GM21825 (cell line): ENCODE measurements at regions not wholly inside any gene's neighbourhood (a gene's known extent, or its start where the extent isn't known, plus 50 kb on each side); places are given as distances from the start of the nearest gene placed in this dataset.

Experiments used
- ATAC-seq: cut with Tn5 transposase; IDR thresholded peaks from one replicate; pipeline ENCODE4 v1.9.1; 2021; ENCODE audit warnings: mild to moderate bottlenecking, moderate library complexity; ENCODE audit not compliant: unreplicated experiment

DNA sequence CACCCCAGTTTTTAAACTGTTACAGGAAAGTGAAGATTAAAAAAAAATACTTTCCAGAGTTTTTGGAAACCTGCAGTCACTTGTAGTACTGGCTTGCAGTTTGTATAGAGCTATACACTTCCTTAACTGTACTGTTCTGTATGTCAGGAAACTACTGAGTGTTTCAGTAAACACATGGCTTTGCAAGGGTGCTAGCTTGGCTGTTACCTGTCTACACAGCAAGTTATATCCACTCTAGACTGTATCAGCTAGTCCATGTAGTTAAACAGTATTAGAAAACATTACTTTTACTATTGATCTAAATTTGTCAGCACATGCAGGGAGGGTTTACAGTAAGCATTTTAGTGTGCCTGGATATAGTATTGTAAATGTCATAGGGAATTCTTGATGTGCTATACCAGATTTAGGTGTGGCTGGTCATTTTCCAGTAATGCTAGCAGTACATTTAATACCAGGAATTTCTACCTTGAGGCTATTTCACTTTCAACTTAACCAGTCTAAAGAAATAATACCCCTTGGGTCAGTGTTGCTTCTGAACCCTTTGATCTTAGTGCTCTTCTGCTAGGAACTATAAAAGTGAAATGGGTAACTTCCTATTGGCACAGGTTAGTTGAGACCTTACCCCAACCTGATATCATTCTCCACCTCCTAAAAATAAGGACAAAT is 192.3 kb upstream of the ANKRD50 start:
- ATAC-seq, result no peak

DNA sequence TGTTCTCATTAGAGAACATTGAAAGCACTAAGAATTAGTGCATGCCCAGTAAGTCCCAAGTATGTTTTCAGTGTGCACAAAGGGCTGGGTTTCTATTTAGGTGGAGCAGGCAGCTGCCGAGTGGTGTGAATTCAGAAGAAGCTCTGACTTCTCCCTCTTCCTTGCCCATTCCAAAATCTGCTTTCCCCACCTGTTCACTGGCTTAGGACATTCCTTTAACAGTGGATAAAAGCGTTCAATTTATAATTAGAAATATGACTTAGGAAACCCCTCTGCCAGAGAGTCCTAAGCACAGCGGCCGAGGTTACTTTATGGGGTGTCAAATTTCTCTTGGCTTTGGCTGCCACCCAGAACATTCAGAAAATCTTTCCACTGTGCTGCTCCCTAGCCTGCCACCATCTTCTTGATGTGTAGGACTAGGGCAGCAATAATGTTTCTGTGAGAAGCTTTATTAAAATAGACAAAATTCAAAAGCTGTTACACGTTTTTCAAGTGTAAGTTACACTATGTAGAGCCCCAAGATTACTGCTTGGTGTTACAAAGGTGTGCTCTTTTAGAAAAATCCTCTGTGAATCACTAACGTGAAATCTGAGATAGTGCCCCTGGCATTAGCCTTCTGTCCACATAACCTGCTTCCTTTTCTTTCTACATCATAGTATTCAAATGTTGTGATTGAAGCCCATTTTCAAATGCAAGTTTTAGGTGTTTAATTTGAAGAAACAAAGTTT is 191.6 kb upstream of the ANKRD50 start:
- no peak for ATAC-seq

- ATAC-seq, result no peak
These were observed 189.5 kb upstream of the ANKRD50 start for GRCh38 chr4:124902001-124902515.

- ATAC-seq, result no peak
These were observed 187.5 kb upstream of the ANKRD50 start for GRCh38 chr4:124899997-124900396.

- no peak for ATAC-seq
These were observed 178.0 kb upstream of the ANKRD50 start for GRCh38 chr4:124890522-124890921.

DNA sequence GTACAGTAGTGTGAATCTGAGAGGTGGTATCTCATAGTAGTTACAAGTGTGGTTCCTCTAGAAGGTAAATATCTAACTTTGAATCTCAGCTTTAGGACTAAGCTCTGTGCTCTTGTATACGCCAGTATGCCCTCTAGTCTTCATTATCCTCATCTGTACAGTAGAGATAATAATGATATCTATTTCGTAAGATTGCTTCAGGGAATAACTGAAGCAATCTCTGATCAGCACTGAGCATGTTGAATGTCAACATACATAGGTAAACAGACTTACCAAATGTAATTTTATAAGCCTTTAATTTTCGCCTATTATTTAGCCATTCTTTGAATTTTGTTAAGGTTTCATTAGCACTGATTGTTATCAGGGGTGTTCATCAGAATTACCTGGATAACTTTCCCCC is 175.2 kb upstream of the ANKRD50 start:
- no peak for ATAC-seq

DNA sequence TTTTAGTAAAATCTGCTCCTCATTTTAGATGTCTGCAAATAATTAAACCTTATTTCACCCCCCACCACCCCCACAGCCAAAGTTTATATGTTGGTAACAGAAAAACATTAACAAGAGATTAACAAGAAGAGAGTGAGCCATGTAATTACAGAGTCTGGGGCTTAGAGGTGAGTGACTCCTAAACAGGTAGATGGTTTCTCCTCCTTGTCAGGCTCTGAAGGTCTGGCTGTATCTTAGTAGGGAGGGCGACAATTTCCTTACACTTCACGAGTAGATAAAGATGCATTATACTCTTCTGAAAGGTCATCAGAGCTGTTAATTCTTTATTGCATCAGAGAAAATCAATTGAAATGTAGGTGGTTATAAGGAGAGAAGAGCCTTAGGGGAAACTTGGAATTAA is 171.8 kb upstream of the ANKRD50 start:
- no peak for ATAC-seq

DNA sequence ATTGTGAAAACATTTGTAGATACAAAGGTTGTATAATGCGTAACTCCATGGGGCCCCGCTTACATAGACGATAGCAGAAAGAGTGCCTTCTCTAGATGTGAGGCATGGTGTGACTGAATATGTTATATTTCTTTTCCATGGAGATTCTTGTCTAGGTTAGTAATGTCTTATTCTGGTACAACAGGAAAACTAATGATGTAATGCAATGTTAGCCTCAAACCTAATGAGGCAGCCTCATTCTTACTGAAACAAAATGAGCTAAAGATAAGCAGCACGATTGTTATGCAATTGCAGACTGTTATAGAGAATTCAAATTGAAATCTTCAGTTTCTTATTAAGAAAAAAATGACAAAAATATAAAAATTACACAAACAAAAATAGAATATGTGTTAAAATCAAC is 171.1 kb upstream of the ANKRD50 start:
- no peak for ATAC-seq

- no peak for ATAC-seq
These were observed 166.7 kb upstream of the ANKRD50 start for GRCh38 chr4:124879195-124879594.

- ATAC-seq, result no peak
These were observed 161.6 kb upstream of the ANKRD50 start for GRCh38 chr4:124874172-124874450.

GRCh38 chr4:124873361-124874171 is 161.0 kb upstream of the ANKRD50 start:
- no peak for ATAC-seq

- ATAC-seq, result no peak
These were observed 160.1 kb upstream of the ANKRD50 start for GRCh38 chr4:124872659-124873058.

GRCh38 chr4:124869961-124870495 is 157.5 kb upstream of the ANKRD50 start:
- ATAC-seq, result no peak

GRCh38 chr4:124868495-124868894 is 156.0 kb upstream of the ANKRD50 start:
- ATAC-seq, result no peak

- ATAC-seq, result no peak
These were observed 155.0 kb upstream of the ANKRD50 start for GRCh38 chr4:124867536-124867935.

DNA sequence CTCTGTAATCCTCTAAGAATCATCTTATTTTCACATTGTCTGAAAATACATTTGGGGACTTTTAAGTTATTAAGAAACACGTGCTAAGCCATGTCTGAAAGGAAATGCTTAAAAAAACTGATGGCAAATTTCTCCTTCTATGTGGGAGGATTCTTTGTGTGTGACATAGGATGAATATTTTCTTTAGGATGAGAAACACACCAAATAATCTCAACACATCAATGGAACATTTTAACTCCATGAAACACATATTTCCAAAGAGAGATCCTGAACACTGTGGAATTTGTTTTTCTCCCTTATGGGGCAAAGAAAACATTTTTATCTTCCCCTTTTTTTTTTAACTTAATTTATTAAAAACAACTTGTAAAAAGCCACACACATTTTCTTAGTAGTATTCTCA is 153.8 kb upstream of the ANKRD50 start:
- no peak for ATAC-seq

- ATAC-seq, result no peak
These were observed 150.6 kb upstream of the ANKRD50 start for GRCh38 chr4:124863040-124863545.

DNA sequence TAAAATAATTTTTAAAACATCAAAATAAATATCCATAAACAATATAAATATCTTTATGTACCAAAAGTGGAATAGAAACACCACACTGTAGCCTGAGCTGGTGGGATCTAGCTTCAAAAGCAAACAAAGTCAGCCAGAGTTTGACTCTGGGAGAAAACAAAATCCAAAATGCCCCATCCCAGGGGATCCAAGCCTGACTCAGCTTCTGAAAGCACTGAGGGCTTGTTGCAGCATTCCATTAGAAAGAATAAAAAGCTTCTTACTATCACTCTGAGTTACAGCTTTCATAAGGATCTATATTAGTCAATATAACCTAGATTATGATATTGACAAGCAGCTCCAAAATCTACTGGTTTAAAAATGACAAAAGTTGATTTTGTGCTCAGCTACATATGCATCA is 149.7 kb upstream of the ANKRD50 start:
- ATAC-seq, result no peak

DNA sequence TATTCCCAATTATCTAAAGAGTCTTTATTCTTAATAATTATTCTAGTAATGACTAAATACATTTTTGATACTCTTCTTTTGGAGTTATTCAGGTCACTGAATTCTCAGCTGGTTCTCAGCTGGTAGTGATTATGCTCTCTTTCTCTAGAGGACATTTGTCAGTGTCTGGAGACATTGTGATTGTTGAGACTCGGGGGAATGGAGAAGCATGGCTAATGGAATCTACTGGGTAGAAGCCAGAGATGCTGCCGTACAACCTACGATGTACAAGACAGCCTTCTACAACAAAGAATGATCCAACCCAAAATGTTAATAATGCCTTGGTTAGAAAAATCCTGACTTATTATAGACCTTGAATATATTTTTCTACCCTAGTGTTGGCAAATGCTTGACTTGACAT is 149.2 kb upstream of the ANKRD50 start:
- no peak for ATAC-seq

DNA sequence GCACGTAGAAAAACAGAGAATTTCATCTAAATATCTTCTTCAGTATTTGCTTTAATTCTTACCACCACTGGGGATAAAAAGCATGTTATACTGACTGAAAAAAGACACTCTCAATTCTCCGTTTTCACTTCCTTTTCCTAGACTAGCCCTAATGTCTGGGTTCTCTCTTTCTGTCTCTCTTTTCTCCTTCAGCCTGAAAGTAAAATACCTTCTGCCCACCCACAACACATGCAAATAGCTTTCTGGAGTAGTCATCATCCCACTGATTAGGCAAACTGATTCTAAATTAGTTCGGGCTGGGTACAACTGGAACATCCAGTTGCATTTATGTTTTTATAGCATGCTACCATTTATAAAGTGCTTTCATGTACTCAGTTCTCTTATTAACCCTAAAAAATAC is 142.4 kb upstream of the ANKRD50 start:
- no peak for ATAC-seq

- no peak for ATAC-seq
These were observed 139.2 kb upstream of the ANKRD50 start for GRCh38 chr4:124851741-124852140.
